Skeletal muscle cell (primary cell): ENCODE measurements at regions not wholly inside any gene's neighbourhood (a gene's known extent, or its start where the extent isn't known, plus 50 kb on each side); places are given as distances from the start of the nearest gene placed in this dataset.
"Not testable (repeated sequence)": the region's sequence is repeated elsewhere in the genome, so short reads cannot be mapped to it uniquely, and the experiment has no call there.

ENCODE experiments used
- DNase-seq: peaks from one replicate; pipeline ENCODE4 v3.0.0-alpha.2; 2010; ENCODE audit warnings: low read depth
- H3K4me3 ChIP-seq: 2 replicates; pipeline ENCODE4 v1.5.1; 2011; ENCODE audit warnings: low read depth, mild to moderate bottlenecking, control low read depth, low read length, moderate library complexity

DNA sequence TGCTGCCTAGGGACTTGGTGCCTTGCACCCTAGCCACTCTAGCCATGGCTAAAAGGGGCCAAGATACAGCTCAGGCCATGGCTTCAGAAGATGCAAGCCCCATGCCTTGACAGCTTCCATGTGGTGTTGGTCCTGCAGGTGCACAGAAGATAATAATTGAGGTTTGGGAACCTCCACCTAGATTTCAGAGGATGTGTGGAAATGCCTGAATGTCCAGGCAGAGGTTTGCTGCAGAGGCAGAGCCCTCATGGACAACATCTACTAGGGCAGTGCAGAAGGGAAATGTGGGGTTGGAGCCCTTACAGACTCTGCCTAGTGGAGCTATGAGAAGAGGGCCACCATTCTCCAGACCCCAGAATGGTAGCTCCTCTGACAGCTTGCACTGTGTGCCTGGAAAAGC lies 118.7 kb downstream of the APIP start:
- DNase-seq, H3K4me3 ChIP-seq: not testable (repeated sequence)

GRCh38 chr11:34795641-34796040 lies 120.5 kb downstream of the APIP start:
- H3K4me3 ChIP-seq, result no peak overlapping the region
- DNase-seq, result no peak

DNA sequence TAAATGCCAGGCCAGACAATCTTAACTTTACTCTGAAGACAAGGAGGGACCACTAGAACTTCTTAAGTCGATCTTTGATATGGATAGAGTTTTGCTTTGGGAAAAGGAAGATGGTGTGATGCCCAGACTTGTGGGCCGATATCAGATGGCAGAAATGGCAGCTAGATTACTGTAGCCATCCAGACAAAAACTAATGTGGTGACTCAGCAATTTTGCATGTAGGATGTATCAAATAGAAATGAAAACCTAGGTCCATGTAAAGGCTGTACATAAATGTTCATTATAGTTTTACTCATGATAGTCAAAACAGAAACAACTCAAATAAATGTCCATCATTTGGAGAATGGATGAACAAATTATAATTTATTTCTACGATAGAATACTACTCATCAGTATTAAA lies 121.5 kb downstream of the APIP start:
- H3K4me3 ChIP-seq, result no peak overlapping the region
- no peak for DNase-seq

GRCh38 chr11:34793666-34794065 lies 122.5 kb downstream of the APIP start:
- H3K4me3 ChIP-seq, result no peak overlapping the region
- DNase-seq, result no peak

GRCh38 chr11:34792814-34793258 lies 123.3 kb downstream of the APIP start:
- H3K4me3 ChIP-seq, result no peak overlapping the region
- no peak for DNase-seq

GRCh38 chr11:34791780-34792542 lies 124.2 kb downstream of the APIP start:
- no peak for DNase-seq
- no peak overlapping the region for H3K4me3 ChIP-seq

DNA sequence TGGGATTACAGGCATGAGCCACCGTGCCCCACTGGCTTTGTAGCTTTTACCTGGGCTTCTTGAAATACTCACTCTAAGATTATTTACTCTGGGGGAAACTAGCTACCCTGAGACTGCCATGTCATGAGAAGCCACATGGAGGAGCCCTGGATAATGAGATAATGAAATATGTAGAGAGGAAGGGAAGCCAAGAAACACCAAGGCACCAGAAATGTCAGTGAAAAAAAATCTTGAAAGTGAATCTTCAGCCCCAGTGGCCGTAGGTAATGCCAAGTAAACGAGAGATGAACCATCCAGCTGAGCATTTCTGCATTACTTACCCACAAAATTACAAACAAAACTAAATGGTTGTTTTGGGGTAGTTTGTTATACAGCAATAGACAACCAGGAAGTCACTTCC lies 125.6 kb downstream of the APIP start:
- DNase-seq, result no peak
- no peak overlapping the region for H3K4me3 ChIP-seq

DNA sequence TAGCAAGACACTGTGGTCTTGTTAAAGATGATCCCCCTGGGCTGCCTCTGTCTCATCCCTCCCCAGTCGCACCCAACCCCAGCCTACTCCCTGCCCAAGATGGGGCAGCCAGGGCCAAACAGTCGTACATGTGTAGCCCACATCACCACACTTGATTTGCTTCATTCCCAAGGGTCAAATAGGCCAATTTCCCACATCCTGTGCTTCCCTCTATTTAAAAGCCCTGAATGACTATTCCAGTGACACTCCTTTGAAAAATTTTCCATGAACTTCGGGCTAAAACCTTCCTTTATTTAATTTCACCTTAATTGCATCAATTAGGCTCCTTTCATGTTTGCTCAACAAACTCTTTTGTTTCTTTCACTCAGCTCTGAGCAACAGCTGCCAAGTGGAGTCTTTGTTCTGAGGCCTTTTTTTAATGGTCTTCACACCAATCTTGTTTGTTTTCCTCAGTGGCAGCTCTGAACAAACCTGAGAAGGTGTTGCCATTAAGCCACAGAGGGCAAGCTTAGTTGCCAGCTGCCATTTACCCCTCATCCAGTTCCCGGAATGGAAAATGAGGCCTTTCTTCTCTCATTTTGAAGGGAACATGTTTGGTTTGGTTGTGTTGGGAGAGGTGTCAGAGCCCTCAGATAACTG lies 126.9 kb downstream of the APIP start:
- H3K4me3 ChIP-seq, result no peak overlapping the region
- DNase-seq, result no peak

DNA sequence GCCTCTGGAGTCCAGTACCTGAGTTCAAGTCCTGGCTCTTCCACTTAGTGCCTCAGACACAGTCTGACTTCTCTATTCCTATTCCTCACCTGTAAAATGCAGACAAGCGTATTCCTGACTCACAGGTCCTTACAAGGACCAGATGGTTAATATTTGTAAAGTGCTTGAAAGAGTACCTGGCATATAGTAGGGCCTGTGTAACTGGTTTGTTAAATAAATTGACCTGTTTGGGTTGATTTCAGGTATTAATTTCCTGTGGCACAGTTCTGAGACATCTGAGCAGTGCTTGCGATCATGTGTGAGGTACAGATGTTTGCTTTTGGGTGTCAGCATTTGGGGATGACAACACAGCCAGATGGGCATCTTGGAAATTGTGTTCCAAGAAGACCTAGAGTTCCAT lies 127.5 kb downstream of the APIP start:
- H3K4me3 ChIP-seq, result no peak overlapping the region
- DNase-seq, result no peak

DNA sequence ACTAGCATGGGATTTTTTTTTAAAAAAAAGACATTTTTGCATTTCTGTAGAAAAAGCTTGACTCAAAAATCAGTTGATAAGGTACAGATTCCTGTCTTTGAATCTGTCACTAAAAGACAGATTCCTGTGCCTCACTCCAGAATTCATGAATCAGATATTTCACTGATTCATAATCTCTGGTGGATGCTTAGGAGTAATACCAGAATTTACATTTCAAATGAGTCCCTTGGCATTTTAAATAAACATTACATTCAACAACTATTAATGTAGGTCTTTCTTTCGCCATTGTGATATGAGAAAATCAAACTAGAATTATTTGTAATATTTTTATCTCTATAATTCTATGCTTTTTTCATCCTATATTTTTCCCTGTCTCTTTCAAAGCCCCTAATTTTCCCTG lies 128.3 kb downstream of the APIP start:
- no peak overlapping the region for H3K4me3 ChIP-seq
- DNase-seq, result no peak

- no peak for DNase-seq
- no peak overlapping the region for H3K4me3 ChIP-seq
Observed at GRCh38 chr11:34787348-34787747, 128.8 kb downstream of the APIP start.

DNA sequence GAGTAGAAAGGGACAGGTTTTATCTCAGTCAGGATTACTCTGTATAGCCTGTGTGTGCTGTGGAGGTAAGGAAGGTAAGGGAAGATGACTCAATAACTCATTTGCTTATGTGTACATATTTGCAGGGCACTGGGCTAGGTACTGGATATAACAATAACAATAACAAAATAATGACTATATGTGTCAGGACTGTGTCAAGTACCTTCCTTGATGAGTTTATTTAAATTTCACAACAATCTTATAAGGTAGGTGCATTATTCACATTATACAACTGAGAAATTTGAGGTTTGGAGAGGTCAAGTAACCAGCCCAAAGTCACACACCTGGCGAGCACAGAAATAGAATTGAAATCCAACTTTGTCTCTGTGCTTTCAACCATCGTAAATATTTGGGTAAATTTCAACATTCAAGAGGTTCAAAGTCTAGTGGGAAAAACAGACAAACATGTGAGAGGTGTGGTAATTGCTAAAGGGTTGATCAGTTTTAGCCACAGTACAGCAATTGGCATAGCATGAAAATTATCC lies 131.8 kb downstream of the APIP start:
- H3K4me3 ChIP-seq, result no peak overlapping the region
- no peak for DNase-seq

GRCh38 chr11:34783816-34784317 lies 132.3 kb downstream of the APIP start:
- no peak overlapping the region for H3K4me3 ChIP-seq
- no peak for DNase-seq

DNA sequence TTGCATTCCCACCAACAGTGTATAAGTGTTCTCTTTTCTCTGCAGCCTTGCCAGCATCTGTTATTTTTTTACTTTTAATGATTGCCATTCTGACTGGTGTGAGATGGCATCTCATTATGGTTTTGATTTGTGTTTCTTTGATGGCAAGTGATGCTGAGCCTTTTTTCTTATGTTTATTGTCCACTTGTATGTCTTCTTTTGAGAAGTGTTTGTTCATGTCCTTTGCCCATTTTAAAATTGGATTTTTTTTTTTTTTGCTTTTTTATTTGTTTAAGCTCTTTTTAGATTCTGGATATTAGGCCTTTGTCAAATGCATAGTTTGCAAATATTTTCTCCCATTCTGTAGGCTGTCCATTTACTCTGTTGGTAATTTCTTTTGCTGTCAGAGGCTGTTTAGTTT lies 134.4 kb downstream of the APIP start:
- DNase-seq, H3K4me3 ChIP-seq: not testable (repeated sequence)

DNA sequence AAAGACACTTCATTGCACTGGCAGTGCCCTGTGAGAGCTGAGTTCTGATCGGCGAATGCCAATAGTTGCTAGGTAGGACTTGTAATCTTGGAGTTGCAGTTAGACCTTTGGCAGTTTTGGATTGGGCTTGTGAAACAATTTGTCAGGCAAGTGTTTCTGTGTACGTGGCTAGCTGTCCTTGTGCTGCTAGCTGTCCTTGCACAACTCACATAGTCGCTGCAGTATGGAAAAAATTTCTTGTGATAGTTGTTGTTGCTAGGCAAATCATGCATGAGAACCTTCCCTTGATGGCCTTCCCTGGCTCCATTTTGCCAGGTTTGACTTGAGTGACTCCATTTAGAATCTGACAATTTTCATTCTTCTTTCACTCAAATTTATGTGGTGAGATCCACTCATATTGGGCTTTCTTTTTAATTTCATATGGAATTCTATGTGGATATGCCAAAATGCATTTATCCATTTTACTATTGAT lies 140.7 kb downstream of the APIP start:
- no peak for DNase-seq
- H3K4me3 ChIP-seq, result no peak overlapping the region

GRCh38 chr11:34774604-34775003 lies 141.6 kb downstream of the APIP start:
- DNase-seq, result no peak
- H3K4me3 ChIP-seq, result no peak overlapping the region

- no peak for DNase-seq
- no peak overlapping the region for H3K4me3 ChIP-seq
Observed at GRCh38 chr11:34773826-34774225, 142.4 kb downstream of the APIP start.

- no peak for DNase-seq
- no peak overlapping the region for H3K4me3 ChIP-seq
Observed at GRCh38 chr11:34773211-34773610, 143.0 kb downstream of the APIP start.

- no peak for DNase-seq
- no peak overlapping the region for H3K4me3 ChIP-seq
Observed at GRCh38 chr11:34770111-34770510, 146.1 kb downstream of the APIP start.

DNA sequence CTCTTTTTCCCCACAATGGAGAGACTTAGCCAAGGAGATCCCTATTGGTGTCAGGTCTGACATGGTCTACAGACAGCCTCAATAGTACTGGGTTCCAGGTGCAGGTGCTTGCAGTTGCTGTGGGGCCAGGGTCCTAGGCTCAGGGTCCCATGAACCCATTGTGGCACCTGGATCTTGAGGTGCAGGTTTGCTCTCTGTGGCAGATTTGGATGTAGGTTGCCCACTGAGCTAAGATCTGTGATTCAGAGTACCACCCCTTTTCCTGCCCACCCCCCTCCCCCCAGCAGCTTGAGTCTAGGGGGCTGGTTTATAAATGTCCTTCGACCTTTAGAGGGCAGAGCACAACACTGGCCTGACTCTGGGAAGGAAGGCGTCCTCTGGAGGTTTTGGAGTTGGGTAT lies 147.0 kb downstream of the APIP start:
- no peak overlapping the region for H3K4me3 ChIP-seq
- no peak for DNase-seq

DNA sequence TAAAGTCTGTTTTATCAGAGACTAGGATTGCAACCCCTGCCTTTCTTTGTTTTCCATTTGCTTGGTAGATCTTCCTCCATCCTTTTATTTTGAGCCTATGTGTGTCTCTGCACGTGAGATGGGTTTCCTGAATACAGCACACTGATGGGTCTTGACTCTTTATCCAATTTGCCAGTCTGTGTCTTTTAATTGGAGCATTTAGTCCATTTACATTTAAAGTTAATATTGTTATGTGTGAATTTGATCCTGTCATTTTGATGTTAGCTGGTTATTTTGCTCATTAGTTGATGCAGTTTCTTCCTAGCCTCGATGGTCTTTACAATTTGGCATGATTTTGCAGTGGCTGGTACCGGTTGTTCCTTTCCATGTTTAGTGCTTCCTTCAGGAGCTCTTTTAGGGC lies 141.7 kb downstream of the EHF start:
- not testable (repeated sequence) for H3K4me3 ChIP-seq, DNase-seq
